Chondrocyte (in vitro differentiated cells): ENCODE measurements at regions not wholly inside any gene's neighbourhood (a gene's known extent, or its start where the extent isn't known, plus 50 kb on each side); places are given as distances from the start of the nearest gene placed in this dataset.

Source experiments
- DNase-seq: peaks from one replicate; pipeline ENCODE4 v3.0.0; 2021; ENCODE audit warnings: mixed read lengths, low spot score
- H3K27ac Mint-ChIP-seq: one replicate; pipeline ENCODE4 v1.8.0; 2021; ENCODE audit warnings: mild to moderate bottlenecking, moderate library complexity, mixed read lengths; ENCODE audit not compliant: unreplicated experiment
- H3K27me3 Mint-ChIP-seq: 2 replicates; pipeline ENCODE4 v1.8.0; 2021; ENCODE audit warnings: low read depth, mixed read lengths
- H3K36me3 Mint-ChIP-seq: 2 replicates; pipeline ENCODE4 v1.8.0; 2021; ENCODE audit warnings: low read depth, mixed read lengths
- H3K4me1 Mint-ChIP-seq: 2 replicates; pipeline ENCODE4 v1.8.0; 2021; ENCODE audit warnings: low read depth, mild to moderate bottlenecking, mixed read lengths
- H3K4me3 Mint-ChIP-seq: one replicate; pipeline ENCODE4 v1.8.0; 2021; ENCODE audit warnings: mild to moderate bottlenecking, moderate library complexity, mixed read lengths; ENCODE audit not compliant: unreplicated experiment
- H3K9me3 Mint-ChIP-seq: 2 replicates; pipeline ENCODE4 v1.8.0; 2021; ENCODE audit warnings: low read depth, mixed read lengths
- CTCF ChIP-seq: fragments of 200-600 bp; sonication (generic); IDR thresholded peaks from 2 replicates; pipeline ENCODE4 v1.5.0; 2021; ENCODE audit warnings: antibody characterized with exemption, mild to moderate bottlenecking, moderate library complexity

DNA sequence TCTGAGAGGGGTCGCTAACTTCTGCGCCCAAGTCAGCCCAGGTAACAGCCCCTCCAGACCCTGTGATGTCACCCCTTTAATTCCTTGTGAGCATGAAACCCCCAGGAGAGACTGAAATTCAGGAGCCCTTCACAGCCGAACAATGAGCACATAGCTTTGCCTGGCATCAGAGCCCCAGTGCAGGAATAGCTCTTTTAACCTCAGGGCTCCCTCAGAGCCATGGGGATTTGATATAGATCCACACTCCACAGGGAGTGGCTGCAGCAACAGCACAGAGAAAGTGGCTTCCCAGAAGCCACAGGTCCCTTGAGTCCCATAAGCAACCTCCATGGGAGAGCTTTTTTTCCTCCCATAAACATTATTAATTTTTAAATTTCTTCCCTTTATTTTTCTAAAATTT, 150.0 kb upstream of the MARCKS start:
- H3K36me3 Mint-ChIP-seq, result no peaks in the 10 kb centered on the region
- no peaks in the 10 kb centered on the region for H3K4me1 Mint-ChIP-seq
- no peak for DNase-seq
- H3K9me3 Mint-ChIP-seq, result no peaks in the 10 kb centered on the region
- no peak for TF ChIP-seq CTCF
- H3K27ac Mint-ChIP-seq, result no peak overlapping the region
- no peaks in the 10 kb centered on the region for H3K27me3 Mint-ChIP-seq
- H3K4me3 Mint-ChIP-seq, result no peak overlapping the region

- no peak for DNase-seq
- Mint-ChIP-seq H3K27ac (no peak overlapping the region), H3K36me3 (no peaks in the 10 kb centered on the region), H3K4me3 (no peak overlapping the region), H3K9me3 (no peaks in the 10 kb centered on the region), H3K4me1 (no peaks in the 10 kb centered on the region), H3K27me3 (no peaks in the 10 kb centered on the region)
- TF ChIP-seq CTCF, result no peak
These were observed 147.1 kb upstream of the MARCKS start for GRCh38 chr6:113709936-113710509.

DNA sequence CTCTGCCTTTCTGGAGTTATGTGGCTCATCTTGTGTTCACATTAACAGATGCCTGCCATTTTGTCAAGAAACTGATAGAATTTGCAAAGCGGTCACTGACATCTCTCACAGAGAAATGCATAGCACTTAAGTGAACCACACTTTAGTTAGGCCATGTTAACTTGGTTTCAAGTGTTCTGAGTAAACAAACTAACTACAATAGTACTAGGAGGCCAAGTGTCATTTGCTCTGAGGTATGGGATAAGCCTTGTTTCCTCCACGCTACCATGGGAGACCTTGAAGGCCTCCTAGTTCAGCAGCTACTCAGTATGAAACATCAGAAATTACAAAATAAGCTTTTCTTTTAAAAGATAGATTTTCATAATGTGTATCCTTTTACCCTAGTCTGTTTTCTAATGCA, 143.5 kb upstream of the MARCKS start:
- Mint-ChIP-seq H3K27me3 (no peaks in the 10 kb centered on the region), H3K9me3 (no peaks in the 10 kb centered on the region), H3K36me3 (peaks cover 1% of the 10 kb centered on the region), H3K4me3 (no peak overlapping the region), H3K27ac (no peak overlapping the region), H3K4me1 (no peaks in the 10 kb centered on the region)
- no peak for TF ChIP-seq CTCF
- no peak for DNase-seq

GRCh38 chr6:113718588-113718987, 138.6 kb upstream of the MARCKS start:
- no peak for TF ChIP-seq CTCF
- Mint-ChIP-seq H3K36me3 (peaks cover 1% of the 10 kb centered on the region), H3K27me3 (no peaks in the 10 kb centered on the region), H3K9me3 (no peaks in the 10 kb centered on the region), H3K27ac (no peak overlapping the region), H3K4me3 (no peak overlapping the region), H3K4me1 (peaks cover 7% of the 10 kb centered on the region)
- no peak for DNase-seq

DNA sequence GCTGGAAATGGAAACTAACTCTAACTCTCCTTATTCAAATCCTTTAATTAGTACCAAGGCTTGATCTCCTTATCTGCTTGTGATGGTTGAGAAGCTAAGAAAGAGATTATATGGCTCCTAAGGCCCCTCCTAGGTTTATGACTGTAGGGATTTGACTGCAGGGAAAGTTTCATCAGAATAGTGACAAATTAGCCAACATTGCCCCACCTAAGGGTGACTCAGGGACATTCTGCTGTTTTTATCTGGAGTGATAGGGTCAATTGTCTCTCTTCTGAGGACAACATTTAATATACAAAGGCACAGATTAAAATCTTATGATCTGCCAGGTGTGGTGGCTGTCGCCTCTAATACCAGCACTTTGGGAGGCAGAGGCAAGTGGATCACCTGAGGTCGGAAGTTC, 138.1 kb upstream of the MARCKS start:
- Mint-ChIP-seq H3K27ac (no peak overlapping the region), H3K9me3 (no peaks in the 10 kb centered on the region), H3K4me3 (no peak overlapping the region), H3K27me3 (no peaks in the 10 kb centered on the region), H3K36me3 (peaks cover 1% of the 10 kb centered on the region), H3K4me1 (peaks cover 7% of the 10 kb centered on the region)
- DNase-seq, result no peak
- TF ChIP-seq CTCF, result no peak
